HG03060 (cell line): ENCODE measurements at regions not wholly inside any gene's neighbourhood (a gene's known extent, or its start where the extent isn't known, plus 50 kb on each side); places are given as distances from the start of the nearest gene placed in this dataset.

ENCODE experiments used
- ATAC-seq: cut with Tn5 transposase; IDR thresholded peaks from one replicate; pipeline ENCODE4 v1.9.1; 2021; ENCODE audit warnings: low read depth, moderate number of reproducible peaks; ENCODE audit not compliant: unreplicated experiment

- no peak for ATAC-seq
These were observed 848.4 kb upstream of the COX7C start for GRCh38 chr5:85769347-85769746.

- no peak for ATAC-seq
These were observed 833.0 kb upstream of the COX7C start for GRCh38 chr5:85784746-85785145.

GRCh38 chr5:85813146-85813545, 804.6 kb upstream of the COX7C start:
- no peak for ATAC-seq

- no peak for ATAC-seq
These were observed 803.1 kb upstream of the COX7C start for GRCh38 chr5:85814596-85814995.

- no peak for ATAC-seq
These were observed 794.0 kb upstream of the COX7C start for GRCh38 chr5:85823462-85824426.

GRCh38 chr5:85838781-85839180, 779.0 kb upstream of the COX7C start:
- no peak for ATAC-seq

GRCh38 chr5:85841653-85842052, 776.1 kb upstream of the COX7C start:
- ATAC-seq: no peak

GRCh38 chr5:85843535-85843934, 774.2 kb upstream of the COX7C start:
- no peak for ATAC-seq

GRCh38 chr5:85849411-85849810, 768.3 kb upstream of the COX7C start:
- no peak for ATAC-seq

GRCh38 chr5:85865296-85865695, 752.4 kb upstream of the COX7C start:
- ATAC-seq: no peak

- no peak for ATAC-seq
These were observed 749.7 kb upstream of the COX7C start for GRCh38 chr5:85868070-85868469.

GRCh38 chr5:85893996-85894395, 723.7 kb upstream of the COX7C start:
- no peak for ATAC-seq

GRCh38 chr5:85896514-85896913, 721.2 kb upstream of the COX7C start:
- ATAC-seq: no peak

GRCh38 chr5:85906460-85906859, 711.3 kb upstream of the COX7C start:
- ATAC-seq: no peak

- ATAC-seq: no peak
These were observed 707.4 kb upstream of the COX7C start for GRCh38 chr5:85910335-85910734.

GRCh38 chr5:85920984-85921383, 696.8 kb upstream of the COX7C start:
- ATAC-seq: no peak

- no peak for ATAC-seq
These were observed 696.2 kb upstream of the COX7C start for GRCh38 chr5:85921590-85921989.

- no peak for ATAC-seq
These were observed 690.1 kb upstream of the COX7C start for GRCh38 chr5:85927632-85928031.

- no peak for ATAC-seq
These were observed 688.0 kb upstream of the COX7C start for GRCh38 chr5:85929713-85930112.

- no peak for ATAC-seq
These were observed 686.5 kb upstream of the COX7C start for GRCh38 chr5:85931220-85931619.

GRCh38 chr5:85938201-85938600, 679.5 kb upstream of the COX7C start:
- no peak for ATAC-seq

- no peak for ATAC-seq
These were observed 666.0 kb upstream of the COX7C start for GRCh38 chr5:85951707-85952210.
